ENCODE measurements at regions not wholly inside any gene's neighbourhood (a gene's known extent, or its start where the extent isn't known, plus 50 kb on each side); places are given as distances from the start of the nearest gene placed in this dataset.

GRCh38 chr4:141391771-141392170 lies 171.1 kb downstream of the ZNF330 start:
- TF ChIP-seq NFRKB (IDR thresholded peaks at IDR 0.05): no peak
- TF ChIP-seq FOXK2 (IDR thresholded peaks at IDR 0.05): no peak

Data from HEK293T (cell line).